ENCODE measurements at regions not wholly inside any gene's neighbourhood (a gene's known extent, or its start where the extent isn't known, plus 50 kb on each side); places are given as distances from the start of the nearest gene placed in this dataset.

DNA sequence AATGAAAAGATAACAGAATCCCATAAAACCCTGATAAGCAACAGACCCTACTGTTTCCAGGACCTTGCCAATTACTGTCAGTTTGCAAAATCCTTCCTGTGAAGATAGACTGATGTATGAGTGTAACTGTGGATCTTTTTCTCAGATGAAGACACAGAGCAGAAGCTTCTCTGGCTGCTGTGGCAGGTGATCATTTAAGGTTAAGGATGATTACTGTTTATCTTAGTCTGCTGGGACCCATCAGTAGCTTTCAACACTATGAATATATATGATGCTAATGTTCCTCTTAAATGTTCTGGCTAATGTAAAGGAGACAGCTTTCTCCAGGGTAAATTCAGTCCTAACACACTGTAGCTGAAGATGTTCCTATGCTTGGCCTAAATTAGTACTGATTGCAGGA, 56.0 kb upstream of the CTTNBP2 start:
- peak; percentile 38 for DNase-seq

DNA sequence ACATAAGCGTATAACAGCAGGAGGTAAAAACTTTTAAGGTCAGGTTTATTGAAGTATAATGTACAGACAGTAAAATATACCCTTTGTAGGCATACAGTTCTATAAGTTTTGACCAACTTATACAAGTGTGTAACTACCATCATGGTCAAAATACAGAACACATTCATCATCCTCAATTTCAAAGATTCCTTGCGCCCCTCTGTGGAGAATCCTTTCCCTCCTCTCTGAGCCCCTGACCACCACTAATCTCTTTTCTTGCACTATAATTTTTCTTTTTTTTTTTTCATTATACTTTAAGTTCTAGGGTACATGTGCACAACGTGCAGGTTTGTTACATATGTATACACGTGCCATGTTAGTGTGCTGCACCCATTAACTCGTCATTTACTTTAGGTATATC, 58.1 kb upstream of the CTTNBP2 start:
- DNase-seq: no peak

DNA sequence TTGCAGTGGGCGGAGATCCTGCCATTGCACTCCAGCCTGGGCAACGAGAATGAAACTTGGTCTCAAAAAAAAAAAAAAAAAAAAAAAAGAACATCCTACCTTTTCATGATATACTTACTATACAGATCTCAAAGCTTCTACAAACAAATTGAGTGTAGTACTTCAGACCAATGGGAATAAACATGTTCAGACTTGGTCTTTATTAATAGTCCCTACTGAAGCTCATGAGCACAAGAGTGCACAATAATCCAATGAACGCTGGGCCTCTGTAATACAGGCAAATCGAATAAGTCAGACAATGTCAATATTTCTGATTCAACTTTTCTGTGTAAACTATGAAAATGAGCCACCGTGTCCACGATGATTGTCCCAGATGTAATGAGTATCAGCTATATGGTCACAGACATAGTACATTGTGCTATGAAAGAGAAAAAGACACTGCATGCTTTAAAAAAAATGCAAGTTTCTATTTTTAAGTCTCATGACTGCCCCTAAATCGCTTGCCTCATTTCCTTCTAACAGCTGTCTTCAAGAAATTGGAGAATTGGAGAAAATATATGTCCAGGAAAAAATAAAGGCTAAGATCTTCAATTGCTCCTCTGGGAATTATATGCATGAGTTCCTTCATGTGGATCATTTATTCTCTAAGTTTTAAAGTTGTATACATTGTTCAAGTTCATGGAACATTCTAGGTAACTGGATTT, 64.0 kb upstream of the CTTNBP2 start:
- no peak for DNase-seq

DNA sequence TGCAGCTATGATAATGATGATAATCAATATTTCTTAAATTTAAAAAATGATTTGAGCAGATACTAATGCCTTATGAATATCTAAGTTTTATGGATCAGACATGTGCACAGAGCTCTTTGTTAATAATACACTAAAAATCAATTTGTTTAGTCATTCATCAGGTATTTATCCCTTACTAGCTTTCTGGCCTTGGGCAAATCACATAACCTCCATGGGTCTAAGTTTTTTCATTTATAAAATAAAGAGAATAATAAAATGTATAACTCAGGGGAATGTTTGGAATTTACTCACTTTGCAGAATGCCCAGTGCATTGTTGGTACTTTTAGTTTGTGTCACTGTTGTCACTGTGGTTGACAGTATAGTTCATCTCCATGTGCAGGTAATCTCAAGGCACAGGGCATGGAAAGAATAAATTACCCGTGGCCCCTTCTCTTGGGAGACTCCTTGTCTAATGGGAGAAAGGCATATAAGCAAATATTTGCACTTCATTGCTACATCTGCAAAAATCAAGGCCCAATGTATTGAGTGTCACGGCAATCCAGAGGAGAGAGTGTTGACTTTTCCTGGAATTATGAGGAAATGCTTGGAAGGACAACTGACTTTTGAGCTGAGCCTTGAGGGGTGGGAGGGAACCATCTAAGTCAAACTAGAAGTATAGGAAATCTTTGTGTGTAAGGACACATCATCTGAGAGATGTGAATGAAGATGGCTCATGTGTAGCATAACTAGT, 64.7 kb upstream of the CTTNBP2 start:
- no peak for DNase-seq

DNA sequence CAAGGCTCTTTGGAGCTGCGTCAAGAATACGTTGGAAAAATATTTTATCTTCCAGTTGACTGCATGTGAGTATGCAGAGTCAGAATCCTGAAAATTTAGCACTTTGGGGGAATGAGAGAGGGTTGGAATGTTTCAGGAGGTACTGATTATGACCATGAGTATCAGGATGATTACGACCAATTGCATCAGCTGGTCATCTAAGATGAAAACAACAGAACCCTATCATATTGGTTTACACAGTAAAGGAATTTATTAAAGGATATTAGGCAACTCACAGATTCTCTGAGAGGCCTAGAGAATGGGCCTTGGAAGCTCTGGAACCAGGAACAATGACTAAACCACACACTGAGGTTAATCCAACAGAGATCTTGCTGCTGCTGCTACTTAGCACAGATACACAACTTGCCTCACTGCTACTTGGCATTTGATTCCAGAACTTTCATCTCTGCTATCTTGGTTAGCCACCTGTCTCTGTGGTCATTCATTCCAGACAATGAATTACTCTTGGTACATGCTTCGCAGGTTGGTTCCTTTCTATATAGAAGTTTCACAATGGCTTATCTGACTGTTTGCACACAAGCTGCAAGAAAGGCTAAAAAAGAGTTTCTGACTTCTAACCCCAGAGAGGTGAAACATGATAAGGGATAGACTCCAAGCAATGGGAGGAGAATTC, 68.0 kb upstream of the CTTNBP2 start:
- DNase-seq: no peak

DNA sequence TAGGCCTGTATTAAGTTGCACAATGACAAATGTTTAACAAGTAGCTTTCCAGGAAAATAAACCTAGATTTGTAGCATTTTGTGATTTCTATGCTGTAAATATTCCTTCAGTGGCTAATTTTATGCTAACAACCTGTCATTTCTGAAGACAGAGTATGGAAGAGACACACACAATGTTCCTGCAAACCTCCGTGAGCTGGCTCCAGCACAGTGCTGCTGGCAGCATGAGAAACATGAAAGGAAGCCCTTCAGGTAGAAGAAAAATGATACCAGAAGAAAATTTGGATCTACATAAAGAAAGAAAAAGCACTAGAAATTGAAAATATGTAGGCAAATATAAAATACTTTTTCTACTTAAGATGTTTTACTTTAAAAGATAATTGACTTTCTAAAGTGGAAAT, 69.5 kb upstream of the CTTNBP2 start:
- DNase-seq: no peak

DNA sequence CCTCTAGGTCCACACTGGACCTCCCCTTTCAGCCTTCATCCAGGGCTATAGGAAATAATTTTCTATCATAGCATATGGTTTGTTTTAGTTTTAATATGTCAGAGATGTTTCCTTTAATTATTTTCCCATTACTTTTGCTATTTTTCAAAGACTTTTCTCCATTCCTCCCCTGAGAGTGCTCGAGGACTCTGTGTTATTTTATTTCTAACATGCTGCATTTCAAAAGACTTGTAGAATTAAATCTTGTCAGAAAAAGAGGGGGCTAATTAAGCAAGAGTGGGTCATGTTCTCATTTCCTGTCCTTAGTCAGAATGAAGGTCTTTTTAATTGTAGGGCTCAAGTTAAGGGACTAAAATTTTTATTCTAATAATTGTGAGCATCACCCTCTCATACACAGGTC, 71.6 kb upstream of the CTTNBP2 start:
- no peak for DNase-seq

DNA sequence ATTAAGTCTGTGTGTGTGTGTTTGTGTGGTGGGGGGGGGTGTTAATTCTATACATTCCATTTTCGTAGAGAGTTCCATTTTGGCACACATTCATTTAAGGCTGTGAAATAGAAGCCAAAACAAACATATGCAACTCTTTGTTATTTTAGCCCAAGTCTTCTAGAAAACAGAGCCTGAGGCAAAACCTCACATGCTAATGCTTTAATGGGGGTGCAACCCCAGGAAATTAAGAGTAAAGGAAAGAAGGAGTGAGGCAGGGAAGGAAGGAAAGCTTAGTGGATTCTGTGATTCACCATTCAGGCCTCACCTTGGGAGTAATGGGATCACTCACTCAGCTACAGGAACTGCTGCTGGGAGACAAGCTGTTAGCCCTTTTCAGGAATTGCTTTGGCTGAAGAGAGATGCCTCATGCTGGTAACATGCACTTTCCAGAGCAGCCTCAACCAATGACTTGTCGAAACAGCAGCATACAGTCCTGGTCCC, 73.0 kb upstream of the CTTNBP2 start:
- DNase-seq: no peak

DNA sequence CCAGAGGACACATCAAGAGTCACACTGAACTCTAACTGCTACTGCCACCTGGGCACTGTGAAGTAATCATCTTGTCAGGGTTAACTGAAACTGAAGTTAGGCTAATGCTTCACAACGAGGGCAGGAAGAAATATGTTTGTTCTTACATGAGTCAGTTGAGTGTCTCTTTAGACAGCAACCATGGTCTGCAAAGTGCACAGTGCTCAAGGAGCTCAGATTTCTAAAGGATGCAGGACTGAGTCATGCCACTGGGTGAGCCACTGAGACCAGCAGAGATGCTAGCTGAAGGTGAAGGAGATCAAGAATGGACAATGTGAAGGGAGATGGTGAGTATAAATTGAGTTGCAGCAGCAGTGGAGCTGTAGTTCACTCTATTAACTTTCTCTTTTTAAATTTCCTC, 76.0 kb upstream of the CTTNBP2 start:
- DNase-seq: no peak

DNA sequence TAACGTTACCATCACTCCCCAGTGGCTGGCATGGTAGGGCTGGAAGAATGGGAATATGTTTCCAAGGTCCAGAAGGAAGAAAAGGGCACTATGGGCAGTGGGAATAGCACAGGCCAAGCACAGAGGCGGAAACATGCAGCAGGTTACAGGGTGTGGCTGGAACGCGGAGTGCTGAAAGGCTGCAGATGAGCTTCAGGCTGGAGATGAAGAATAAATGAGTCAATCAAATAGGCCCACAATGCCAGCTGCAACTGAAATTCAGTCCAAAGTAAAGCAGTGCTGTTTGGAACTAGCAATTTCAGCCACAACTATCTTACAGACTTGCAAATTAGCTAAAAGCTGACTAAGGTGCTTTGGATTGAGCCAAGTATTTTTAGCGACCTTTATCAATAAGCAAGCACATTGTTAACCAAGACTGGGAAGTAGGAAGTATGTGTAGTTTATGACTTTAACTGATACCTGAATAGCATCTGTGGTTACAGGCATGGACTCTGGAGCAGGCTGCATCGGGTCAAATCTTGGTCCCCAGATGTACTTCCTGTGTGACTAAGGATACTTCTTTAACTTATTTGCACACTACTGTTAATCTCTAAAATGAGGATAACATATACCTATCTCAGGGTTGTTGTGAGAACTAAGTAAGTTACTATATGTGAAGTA, 77.5 kb upstream of the CTTNBP2 start:
- DNase-seq: no peak

DNA sequence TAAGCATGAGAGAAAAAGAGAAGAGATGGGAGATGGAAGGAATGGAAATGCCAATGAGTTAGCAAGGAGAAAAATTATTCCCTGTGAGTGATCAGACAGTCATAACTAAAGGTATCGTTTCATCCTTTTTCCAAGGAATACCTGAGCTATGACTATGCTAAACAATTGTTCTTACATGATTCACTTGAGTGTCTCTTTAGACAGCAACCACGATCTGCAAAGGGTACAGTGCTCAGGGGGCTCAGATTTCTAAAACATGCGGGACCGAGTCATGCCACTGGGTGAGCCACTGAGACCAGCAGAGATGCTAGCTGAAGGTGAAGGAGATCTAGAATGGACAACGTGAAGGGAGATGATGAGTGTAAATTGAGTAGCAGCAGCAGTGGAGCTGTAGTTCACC, 78.0 kb upstream of the CTTNBP2 start:
- DNase-seq: no peak

DNA sequence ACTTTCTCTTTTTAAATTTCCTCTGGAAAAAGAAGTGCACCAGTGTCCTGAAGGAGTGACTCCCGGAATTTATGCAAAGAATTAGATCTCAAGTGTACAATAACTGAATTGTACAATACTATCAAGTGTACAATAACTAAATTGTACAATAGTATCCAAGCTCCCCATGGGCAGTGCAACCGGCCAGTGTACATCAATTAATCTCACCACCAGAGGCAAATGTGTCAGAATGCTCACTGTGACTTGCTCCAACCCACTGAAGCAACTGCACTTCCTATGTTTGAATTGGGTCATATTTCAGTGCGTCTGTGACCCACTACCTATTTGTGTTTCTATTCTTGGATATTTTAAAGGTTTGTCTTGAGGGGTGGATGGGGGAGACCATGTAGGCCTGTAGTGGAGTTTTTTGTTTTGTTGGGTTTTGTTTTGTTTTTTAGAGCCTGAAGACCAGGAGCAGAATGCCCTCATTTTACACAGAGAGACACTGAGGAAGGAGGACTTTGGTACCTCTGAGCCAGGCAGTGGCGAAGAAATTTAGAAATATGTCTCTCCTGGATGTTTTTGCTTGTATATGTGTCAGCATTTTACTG, 78.5 kb upstream of the CTTNBP2 start:
- DNase-seq: no peak

DNA sequence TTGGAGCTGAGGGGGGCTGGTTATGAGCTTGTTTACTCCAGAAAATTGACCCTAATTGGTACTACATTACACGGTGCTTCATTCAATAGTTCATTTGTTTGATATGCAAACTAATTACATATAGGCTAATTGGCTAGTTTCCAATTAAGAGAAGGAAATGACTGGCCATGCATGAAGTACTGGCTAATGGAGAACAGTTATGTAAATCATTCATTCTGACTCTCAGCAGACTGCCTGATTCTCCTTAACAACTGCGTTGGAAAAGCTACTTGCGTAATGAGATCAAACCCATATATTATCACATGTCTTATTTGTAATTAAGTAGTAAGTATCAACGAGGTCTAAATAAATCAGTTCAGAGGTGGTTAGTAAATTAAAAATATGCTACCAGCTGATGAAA, 81.8 kb upstream of the CTTNBP2 start:
- DNase-seq: no peak

DNA sequence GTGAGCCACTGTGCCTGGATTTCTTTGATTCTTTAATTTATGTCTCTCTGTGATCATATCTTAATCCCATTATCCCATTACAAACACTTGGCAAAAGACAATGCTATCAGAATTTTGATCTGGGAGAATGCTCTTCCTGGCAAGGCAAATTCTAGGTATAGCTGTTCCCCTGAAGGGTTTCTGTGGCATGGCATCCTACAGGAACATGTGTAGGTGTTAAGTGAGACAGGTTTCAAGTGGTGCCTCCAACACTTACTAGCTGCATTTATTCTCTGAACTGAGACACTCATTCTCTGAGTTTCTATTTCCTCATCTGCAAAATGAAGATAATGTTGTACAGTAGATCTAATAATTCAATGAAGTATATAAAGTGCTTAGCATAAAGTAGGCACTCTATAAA, 87.1 kb upstream of the CTTNBP2 start:
- DNase-seq: no peak

DNA sequence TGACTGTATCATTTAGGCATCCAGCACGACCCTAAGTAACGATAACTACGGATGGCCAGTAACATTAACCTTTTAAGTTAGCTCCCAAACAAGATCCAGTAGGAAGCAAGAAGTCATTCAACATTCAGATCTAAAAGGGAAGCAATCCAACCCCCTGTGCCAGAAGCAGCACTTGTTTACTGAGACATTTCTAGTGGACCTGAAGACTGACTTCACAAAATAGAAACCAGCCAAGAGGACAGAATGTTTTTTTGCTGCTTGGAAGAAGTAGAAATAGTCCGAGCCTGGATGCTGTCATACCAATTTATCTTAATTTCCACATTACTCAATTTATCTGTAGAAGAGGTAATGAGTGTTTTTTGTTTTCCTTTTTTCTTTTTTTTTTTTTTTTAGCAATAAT, 88.0 kb upstream of the CTTNBP2 start:
- no peak for DNase-seq

DNA sequence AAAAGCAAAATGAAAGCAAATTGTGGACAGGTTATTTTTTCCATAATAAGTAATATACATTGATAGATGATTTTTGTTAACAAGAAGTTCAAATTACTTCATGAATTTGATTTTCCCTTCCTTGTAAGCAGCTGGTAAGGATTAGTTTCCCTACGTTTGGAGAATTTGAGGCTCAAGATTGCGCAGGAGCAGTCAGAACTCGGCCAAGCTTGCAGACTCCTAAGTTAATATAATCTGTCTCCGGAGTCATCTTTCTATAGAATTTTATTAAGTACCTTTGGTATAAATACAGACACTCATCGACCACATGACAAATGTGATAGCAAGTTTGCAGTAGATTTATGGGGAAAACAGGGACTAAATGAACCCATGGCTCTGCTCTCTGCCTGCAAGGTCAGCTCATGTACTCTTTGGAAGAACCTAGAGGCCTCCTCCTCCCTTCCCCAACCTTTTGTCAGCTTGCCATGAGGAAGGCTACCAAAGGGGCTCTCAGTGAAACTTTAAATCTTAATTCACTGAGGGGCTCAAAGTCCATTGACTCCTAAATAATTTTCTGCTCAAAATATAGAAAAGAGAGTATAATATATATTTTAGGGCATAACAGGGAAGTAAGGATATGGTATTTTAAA, 89.2 kb upstream of the CTTNBP2 start:
- DNase-seq: no peak

DNA sequence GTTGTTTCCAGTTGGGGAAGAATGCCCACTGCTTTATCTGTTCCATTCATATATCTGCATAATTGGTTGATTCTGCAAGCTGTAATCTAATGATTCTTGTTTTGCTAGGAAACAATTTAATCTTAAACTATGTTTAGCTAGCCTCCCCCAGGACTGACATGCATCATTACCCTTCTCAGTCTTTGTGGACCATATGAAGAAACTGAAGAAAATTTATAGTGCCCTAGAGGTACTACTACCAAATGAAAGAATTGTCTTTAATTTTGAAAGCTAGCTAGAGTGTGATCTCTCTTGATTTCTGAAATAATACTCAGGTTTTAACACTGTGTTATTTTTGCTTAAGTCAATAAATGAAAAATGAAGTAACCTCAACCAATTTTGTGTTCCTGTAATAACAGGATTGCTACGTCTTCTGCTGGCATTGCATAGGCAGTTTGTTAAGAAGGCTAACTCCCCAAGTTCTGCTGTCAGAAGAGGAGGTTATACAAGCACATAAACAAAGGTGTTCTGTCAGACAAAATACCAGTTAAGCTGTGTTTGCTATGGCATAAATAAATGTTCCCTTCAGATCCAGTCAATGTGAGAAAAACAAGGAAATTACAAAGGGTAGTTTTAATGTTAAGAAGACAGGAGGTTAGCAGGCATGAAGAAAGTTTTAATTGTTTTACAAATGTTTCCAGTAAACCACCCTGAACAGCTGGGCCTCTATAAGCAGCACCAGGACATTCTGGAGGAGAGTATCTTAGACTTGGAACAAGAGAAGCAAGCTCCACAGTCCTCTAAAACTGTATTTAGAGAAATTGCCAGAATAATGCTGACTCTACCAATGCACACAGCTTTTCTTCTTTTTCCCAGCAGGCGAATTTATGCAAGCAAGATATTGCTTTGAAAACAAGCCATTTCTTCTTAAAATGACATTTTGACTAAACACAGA, 90.3 kb upstream of the CTTNBP2 start:
- no peak for DNase-seq

DNA sequence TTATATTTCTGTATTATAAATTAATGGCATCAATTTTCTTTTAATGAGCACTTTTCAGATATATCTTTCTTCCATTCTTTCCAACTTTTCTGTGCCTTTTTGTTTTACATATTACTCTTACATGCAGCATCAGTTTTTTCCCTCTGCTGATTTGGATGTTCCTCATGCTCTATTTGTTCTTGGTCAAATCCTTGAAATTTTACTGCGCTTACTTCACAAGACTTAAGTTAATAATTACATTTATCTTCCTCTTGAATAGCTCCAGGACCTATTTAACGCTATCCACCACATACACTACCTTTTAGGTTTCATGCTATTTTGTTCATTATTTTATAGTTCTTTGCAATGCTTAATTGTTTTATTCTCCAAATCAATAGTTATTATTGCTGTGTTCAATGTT, 97.6 kb upstream of the CTTNBP2 start:
- DNase-seq: no peak

DNA sequence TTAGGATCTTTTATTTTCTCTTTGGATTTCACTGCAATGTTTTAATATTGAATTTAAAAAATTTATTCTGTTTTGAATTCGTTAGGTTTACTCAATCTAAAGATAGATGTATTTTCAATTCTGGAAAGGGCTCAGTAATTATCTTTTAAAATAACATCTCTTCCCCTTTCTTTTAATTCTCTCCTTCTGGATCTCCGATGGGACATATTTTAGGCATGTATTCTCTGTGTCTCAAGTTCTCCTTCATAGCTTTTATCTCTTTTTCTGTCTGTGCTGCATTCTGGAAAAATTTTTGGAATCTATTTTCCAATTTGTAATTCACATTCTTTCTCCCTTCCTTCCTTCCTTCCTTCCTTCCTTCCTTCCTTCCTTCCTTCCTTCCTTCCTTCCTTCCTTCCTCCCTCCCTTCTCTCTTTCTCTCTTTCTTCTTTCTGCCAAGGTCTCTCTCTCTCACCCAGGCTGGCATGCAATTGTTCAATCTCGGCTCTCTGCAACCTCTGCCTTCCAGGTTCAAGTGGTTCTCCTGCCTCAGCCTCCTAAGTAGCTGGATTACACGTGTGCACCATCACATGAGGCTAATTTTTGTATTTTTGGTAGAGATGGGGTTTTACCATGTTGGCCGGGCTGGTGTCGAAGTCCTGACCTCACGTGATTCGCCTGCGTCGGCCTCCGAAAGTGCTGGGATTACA, 98.5 kb upstream of the CTTNBP2 start:
- DNase-seq: no peak

DNA sequence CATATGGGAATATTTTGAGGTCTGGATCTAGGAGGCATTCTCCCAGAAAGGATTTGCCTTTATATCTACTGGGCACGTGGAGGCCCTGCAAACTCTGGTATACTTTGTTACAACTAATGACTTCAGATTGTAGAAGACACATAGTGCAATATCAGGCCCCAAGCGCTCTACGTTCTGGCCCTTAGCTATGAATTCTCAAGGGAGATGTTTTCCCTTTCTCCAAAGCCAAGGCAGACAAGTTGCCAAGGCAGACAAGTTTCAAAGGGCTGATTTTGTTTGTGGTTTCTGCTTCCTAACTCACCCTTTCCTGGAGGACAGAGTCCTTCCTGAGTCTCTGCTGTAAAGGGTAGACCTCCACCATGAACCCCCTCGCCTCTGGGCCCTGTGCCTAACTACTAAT, 99.4 kb upstream of the CTTNBP2 start:
- no peak for DNase-seq

DNA sequence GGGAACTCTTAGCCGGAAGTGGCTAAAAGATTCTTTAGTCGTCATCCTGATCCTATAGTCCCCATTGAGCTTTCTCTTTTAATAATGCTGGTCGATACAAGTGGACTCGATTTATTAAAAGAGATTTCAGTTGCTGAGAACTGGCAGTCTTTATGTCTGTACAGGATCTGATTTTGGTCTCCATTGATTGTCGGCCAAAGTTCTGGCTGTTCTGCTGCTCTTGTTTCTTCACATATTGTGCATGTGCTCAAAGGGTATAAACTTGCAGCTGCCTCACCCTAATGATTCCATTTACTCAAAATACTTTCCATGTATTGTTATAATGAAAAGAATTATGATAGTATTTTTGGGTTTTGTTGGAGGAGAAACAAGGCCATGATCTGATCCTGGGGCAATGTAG, 100.7 kb upstream of the CTTNBP2 start:
- no peak for DNase-seq
